K562 (cell line): ENCODE measurements at regions not wholly inside any gene's neighbourhood (a gene's known extent, or its start where the extent isn't known, plus 50 kb on each side); places are given as distances from the start of the nearest gene placed in this dataset.

ENCODE experiments used
- ATAC-seq: fragments of 200-7000 bp; cut with Tn5 transposase; 3 replicates; pipeline ENCODE4 v1.9.1; 2020; ENCODE audit warnings: moderate library complexity
- BruUV-seq: library from RNA; stranded (reverse); fragments of 400-500 nt; replicated peaks from 2 replicates; lab custom pipeline; 2021; lab: Mats Ljungman, UMichigan
- CTCF ChIA-PET: fragments of 300-600 bp; formaldehyde crosslinking; extraction: SDS; loops from one replicate; lab custom pipeline; 2021; ENCODE audit warnings: low intra/inter-chr PET ratio; lab: Yijun Ruan, JAX
- POLR2A ChIA-PET: fragments of 300-600, 350-650 bp; sonication (Branson Sonifier 250); formaldehyde crosslinking; extraction: SDS; loops from one replicate; lab custom pipeline; 2021; ENCODE audit warnings: antibody characterized with exemption, inconsistent platforms; lab: Yijun Ruan, JAX
- DNase-seq, 4 experiments: peaks; one replicate each; pipeline versions ENCODE4 v3.0.0 to v3.0.0-alpha.2; 2011 to 2018; ENCODE audit warnings: low spot score in 3 of 4, mixed read lengths in 3 of 4; ENCODE audit errors: extremely low read depth in 1 of 4
- FAIRE-seq: peaks from 2 replicates; lab custom pipeline; 2011; peaks lifted over from hg19 to GRCh38; lab: Jason Lieb, UNC
- H2AFZ ChIP-seq: 2 replicates; pipeline ENCODE4 v1.6.0; 2011; ENCODE audit warnings: low read depth, low read length, control low read depth, inconsistent platforms
- H3K27ac ChIP-seq: fragments of 200-600 bp; 3 replicates; pipeline ENCODE4 v1.8.0; 2011; ENCODE audit warnings: low read depth, mild to moderate bottlenecking, control low read depth, inconsistent platforms, low read length, moderate library complexity, mixed read lengths; ENCODE audit errors: extremely low read depth
- H3K27me3 ChIP-seq, 2 experiments: fragments of 300-600 bp in 1 of 2; 2 replicates in 1 of 2; 3 replicates in 1 of 2; pipeline versions ENCODE4 v1.6.0 to v1.8.0; 2011; ENCODE audit warnings: inconsistent platforms in 2 of 2, low read length in 2 of 2, mild to moderate bottlenecking in 1 of 2, mixed read lengths in 1 of 2, moderate library complexity in 1 of 2; ENCODE audit not compliant: control insufficient read depth in 2 of 2, insufficient read depth in 2 of 2
- H3K36me3 ChIP-seq: fragments of 300-600 bp; 3 replicates; pipeline ENCODE4 v1.8.0; 2011; ENCODE audit warnings: mild to moderate bottlenecking, low read length, inconsistent platforms; ENCODE audit not compliant: control insufficient read depth, insufficient read depth
- H3K4me1 ChIP-seq, 2 experiments: fragments of 200-600 bp in 1 of 2; replicated peaks in 1 of 2; 2 replicates in 1 of 2; 3 replicates in 1 of 2; pipeline versions ENCODE4 v1.5.1 to v1.8.0; 2011; ENCODE audit warnings: inconsistent platforms in 2 of 2, low read length in 2 of 2, mild to moderate bottlenecking in 1 of 2, mixed read lengths in 1 of 2, moderate library complexity in 1 of 2; ENCODE audit not compliant: control insufficient read depth in 2 of 2, insufficient read depth in 2 of 2
- H3K4me2 ChIP-seq: 2 replicates; pipeline ENCODE4 v1.6.1; 2011; ENCODE audit warnings: low read length, control low read depth, inconsistent platforms, mixed read lengths; ENCODE audit not compliant: insufficient read depth
- H3K4me3 ChIP-seq: fragments of 200-600 bp; sonication (generic), shearing (Covaris generic); 2 replicates; pipeline ENCODE4 v1.5.1; 2016; ENCODE audit warnings: control low read depth, inconsistent platforms
- H3K79me2 ChIP-seq: fragments of 200-600 bp; 3 replicates; pipeline ENCODE4 v1.8.0; 2011; ENCODE audit warnings: low read length, inconsistent platforms; ENCODE audit not compliant: control insufficient read depth, insufficient read depth
- H3K9ac ChIP-seq, 2 experiments: 2 replicates each; pipeline versions ENCODE4 v1.6.0 to v1.6.1; 2011; ENCODE audit warnings: low read depth in 2 of 2, low read length in 2 of 2, control low read depth in 1 of 2, inconsistent platforms in 1 of 2, mild to moderate bottlenecking in 1 of 2, mixed read lengths in 1 of 2; ENCODE audit not compliant: insufficient read depth in 1 of 2
- H3K9me1 ChIP-seq: one replicate; pipeline ENCODE4 v1.6.0; 2011; ENCODE audit warnings: inconsistent platforms, mild to moderate bottlenecking, low read length, moderate library complexity; ENCODE audit not compliant: control insufficient read depth, insufficient read depth
- H3K9me3 ChIP-seq: replicated peaks from 2 replicates; pipeline ENCODE4 v1.5.1; 2011; ENCODE audit warnings: low read depth, low read length, inconsistent platforms; ENCODE audit not compliant: control insufficient read depth, insufficient read depth
- H4K20me1 ChIP-seq: replicated peaks from 2 replicates; pipeline ENCODE4 v1.6.1; 2011; ENCODE audit warnings: low read length, inconsistent platforms, mixed read lengths; ENCODE audit not compliant: control insufficient read depth, insufficient read depth
- ARID3B ChIP-seq: fragments of 250-450 bp; sonication (Bioruptor Pico); IDR thresholded peaks from 2 replicates; pipeline ENCODE4 v1.4.0; 2020; ENCODE audit warnings: borderline replicate concordance
- CREB1 ChIP-seq, 2 experiments: sonication (generic) in 1 of 2; formaldehyde crosslinking in 1 of 2; IDR thresholded peaks; 2 replicates each; pipeline versions ENCODE4 v1.6.1 to v1.8.0; 2012 to 2022; ENCODE audit warnings: inconsistent platforms in 1 of 2, mild to moderate bottlenecking in 1 of 2, missing genetic modification reagents in 1 of 2, moderate library complexity in 1 of 2
- HLTF ChIP-seq: fragments of 450-650 bp; IDR thresholded peaks from 2 replicates; pipeline ENCODE4 v1.6.1; 2016
- MBD2 ChIP-seq: sonication (generic); IDR thresholded peaks from 2 replicates; pipeline ENCODE4 v1.6.1; 2016; ENCODE audit warnings: low read depth, borderline replicate concordance
- NFE2L1 ChIP-seq: fragments of 450-650 bp; IDR thresholded peaks from 2 replicates; pipeline ENCODE4 v1.6.1; 2016; ENCODE audit warnings: missing genetic modification characterization, low read depth, mild to moderate bottlenecking, missing compliant biosample characterization, moderate library complexity, borderline replicate concordance
- PCBP2 ChIP-seq: fragments of 200-400 bp; formaldehyde crosslinking; IDR thresholded peaks from 2 replicates; pipeline ENCODE4 v1.6.1; 2018; ENCODE audit warnings: low read length, low read depth, mild to moderate bottlenecking, moderate library complexity; ENCODE audit not compliant: poor library complexity, severe bottlenecking
- SIX5 ChIP-seq, 2 experiments: IDR thresholded peaks; 2 replicates each; pipeline ENCODE4 v1.6.1; 2011; ENCODE audit warnings: low read length in 2 of 2, borderline replicate concordance in 1 of 2, low read depth in 1 of 2, mild to moderate bottlenecking in 1 of 2, moderate library complexity in 1 of 2; ENCODE audit not compliant: insufficient read depth in 1 of 2
- TAL1 ChIP-seq: fragments of 450-650 bp; IDR thresholded peaks from 2 replicates; pipeline ENCODE4 v1.6.1; 2016; ENCODE audit warnings: mild to moderate bottlenecking
- TEAD4 ChIP-seq, 2 experiments: sonication (generic) in 1 of 2; formaldehyde crosslinking in 1 of 2; IDR thresholded peaks; 2 replicates each; pipeline versions ENCODE4 v1.6.1 to v1.8.0; 2012 to 2022; ENCODE audit warnings: borderline replicate concordance in 1 of 2, inconsistent platforms in 1 of 2, low read length in 1 of 2, mild to moderate bottlenecking in 1 of 2, missing genetic modification reagents in 1 of 2
- ZC3H4 ChIP-seq: sonication (generic); formaldehyde crosslinking; IDR thresholded peaks from 2 replicates; pipeline ENCODE4 v1.9.0; 2021; ENCODE audit warnings: missing genetic modification reagents, borderline replicate concordance
- ZNF561 ChIP-seq: fragments of 450-650 bp; formaldehyde crosslinking; conservative IDR thresholded peaks from 2 replicates; pipeline ENCODE4 v1.4.0; 2020; ENCODE audit warnings: mild to moderate bottlenecking, moderate library complexity
- ZNF609 ChIP-seq: sonication (generic); formaldehyde crosslinking; IDR thresholded peaks from 2 replicates; pipeline ENCODE4 v1.8.1; 2023; ENCODE audit warnings: missing genetic modification reagents, mild to moderate bottlenecking, borderline replicate concordance
- WGBS: fragments of 100-300 bp; shearing (Covaris generic); methylation state at CpG from one replicate; pipeline ENCODE4 v1.1.6; 2016; ENCODE audit warnings: low coverage, mixed read lengths; ENCODE audit not compliant: insufficient coverage; ENCODE audit errors: missing lambda C conversion rate; 5-methylcytosine and 5-hydroxymethylcytosine counted together
- in situ Hi-C: fragments of 300-500 bp; cut with MboI; formaldehyde crosslinking; loops from 4 replicates; pipeline ENCODE4 v1.15.0; 2018; ENCODE audit warnings: inconsistent platforms, mixed read lengths
- intact Hi-C: fragments of 100-400 bp; cut with micrococcal nuclease; formaldehyde crosslinking; loops from 2 replicates; pipeline ENCODE4 v1.14.2; 2022

- ChIA-PET POLR2A (no interaction called here), CTCF (no interaction called here)
- Histone ChIP-seq H3K4me3 (no peak overlapping the region), H3K9ac (no peak overlapping the region), H2AFZ (no peak overlapping the region), H4K20me1 (no peaks in the 10 kb centered on the region), H3K4me1 (no peaks in the 10 kb centered on the region), H3K79me2 (no peaks in the 10 kb centered on the region), H3K36me3 (no peaks in the 10 kb centered on the region), H3K9me1 (no peaks in the 10 kb centered on the region), H3K27me3 (no peaks in the 10 kb centered on the region), H3K4me2 (no peak overlapping the region), H3K9me3 (no peaks in the 10 kb centered on the region), H3K27ac (no peak overlapping the region)
- DNase-seq (no peak), ATAC-seq (no peak), FAIRE-seq (no peak)
- in situ Hi-C loops (no loop called here), intact Hi-C loops (no loop called here)
- TF ChIP-seq ARID3B (no peak), CREB1 (IDR thresholded peaks at IDR 0.05) (no peak), CREB1 (CRISPR knock-in tag; IDR thresholded peaks at IDR 0.05) (no peak), ZNF561 (CRISPR knock-in tag) (no peak), ZC3H4 (no peak), ZNF609 (CRISPR knock-in tag) (no peak), HLTF (no peak), PCBP2 (no peak), TEAD4 (IDR thresholded peaks at IDR 0.05; ENCODE audit: low read length) (no peak), TEAD4 (CRISPR knock-in tag; IDR thresholded peaks at IDR 0.05; ENCODE audit: borderline replicate concordance) (no peak), SIX5 (IDR thresholded peaks at IDR 0.05; ENCODE audit: borderline replicate concordance in 1 of 2, insufficient read depth in 1 of 2, low read depth in 1 of 2, low read length in 2 of 2) (no peak), MBD2 (no peak), NFE2L1 (tag) (no peak), TAL1 (no peak)
- BruUV-seq: no TSS peak
- 5% methylated on average over 8 of the region's 10 CpGs for WGBS
Observed at GRCh38 chr5:165423697-165424299, 1918.4 kb downstream of the MAT2B start.
